DMS 273 (cell line): ENCODE measurements at regions not wholly inside any gene's neighbourhood (a gene's known extent, or its start where the extent isn't known, plus 50 kb on each side); places are given as distances from the start of the nearest gene placed in this dataset.

ENCODE experiments used
- DNase-seq: peaks from one replicate; lab custom pipeline; 2025; ENCODE audit not compliant: unreplicated experiment; lab: John Stamatoyannopoulos, UW

DNA sequence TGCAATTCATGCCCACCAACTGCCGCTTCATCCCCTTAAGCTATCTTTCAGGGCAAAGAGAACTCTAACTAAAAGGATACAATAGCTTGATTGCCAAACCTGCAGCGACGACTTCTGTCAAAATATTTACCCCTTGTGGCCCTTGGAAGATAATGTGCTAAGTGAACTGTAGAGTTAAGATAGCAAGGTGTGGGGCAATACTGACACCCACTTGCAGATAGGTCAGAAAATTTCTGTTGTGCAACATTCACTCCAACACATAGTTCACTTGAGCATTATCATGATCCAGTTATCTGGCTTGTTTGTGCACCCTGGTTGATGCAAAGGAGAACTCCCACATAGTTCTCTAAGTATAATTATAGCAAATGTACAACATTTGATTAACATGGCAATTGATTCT, 55.6 kb downstream of the RHOXF2B start:
- no peak for DNase-seq

DNA sequence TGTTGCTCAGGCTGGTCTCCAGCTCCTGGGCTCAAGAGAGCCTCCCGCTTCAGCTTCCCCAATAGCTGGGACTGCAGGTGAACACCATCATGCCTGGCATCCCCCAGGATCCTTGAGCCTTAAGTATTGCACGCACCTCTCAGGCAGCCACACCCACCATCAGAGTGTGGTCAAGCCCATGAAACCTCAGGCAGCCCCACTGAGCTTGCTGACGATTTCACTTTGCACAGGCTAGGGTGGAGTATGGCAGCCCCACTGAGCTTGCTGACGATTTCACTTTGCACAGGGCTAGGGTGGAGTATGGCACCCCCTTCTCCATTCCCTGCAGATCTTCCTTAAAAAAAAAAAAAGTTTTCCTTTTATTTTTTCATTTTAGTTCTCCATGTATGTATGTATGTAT, 57.2 kb downstream of the RHOXF2B start:
- no peak for DNase-seq

DNA sequence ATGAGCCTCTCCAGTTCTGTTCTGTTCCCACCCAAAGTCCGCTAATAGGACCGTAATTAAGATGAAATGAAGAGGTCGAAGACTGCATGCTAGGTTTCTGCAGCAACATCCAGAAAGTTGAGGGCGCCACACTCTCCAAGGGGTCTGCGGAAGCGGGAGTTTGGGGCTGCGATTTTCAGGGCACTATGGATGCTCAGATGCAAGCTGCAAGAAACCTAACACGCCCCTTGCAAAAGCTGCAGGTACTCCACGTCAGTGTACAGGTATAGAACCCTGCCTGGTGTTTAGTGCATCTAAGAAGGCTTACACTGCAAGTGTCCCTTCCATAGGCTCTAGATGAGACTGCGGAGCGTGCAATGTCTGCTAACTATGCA, 61.4 kb downstream of the RHOXF2B start:
- no peak for DNase-seq

DNA sequence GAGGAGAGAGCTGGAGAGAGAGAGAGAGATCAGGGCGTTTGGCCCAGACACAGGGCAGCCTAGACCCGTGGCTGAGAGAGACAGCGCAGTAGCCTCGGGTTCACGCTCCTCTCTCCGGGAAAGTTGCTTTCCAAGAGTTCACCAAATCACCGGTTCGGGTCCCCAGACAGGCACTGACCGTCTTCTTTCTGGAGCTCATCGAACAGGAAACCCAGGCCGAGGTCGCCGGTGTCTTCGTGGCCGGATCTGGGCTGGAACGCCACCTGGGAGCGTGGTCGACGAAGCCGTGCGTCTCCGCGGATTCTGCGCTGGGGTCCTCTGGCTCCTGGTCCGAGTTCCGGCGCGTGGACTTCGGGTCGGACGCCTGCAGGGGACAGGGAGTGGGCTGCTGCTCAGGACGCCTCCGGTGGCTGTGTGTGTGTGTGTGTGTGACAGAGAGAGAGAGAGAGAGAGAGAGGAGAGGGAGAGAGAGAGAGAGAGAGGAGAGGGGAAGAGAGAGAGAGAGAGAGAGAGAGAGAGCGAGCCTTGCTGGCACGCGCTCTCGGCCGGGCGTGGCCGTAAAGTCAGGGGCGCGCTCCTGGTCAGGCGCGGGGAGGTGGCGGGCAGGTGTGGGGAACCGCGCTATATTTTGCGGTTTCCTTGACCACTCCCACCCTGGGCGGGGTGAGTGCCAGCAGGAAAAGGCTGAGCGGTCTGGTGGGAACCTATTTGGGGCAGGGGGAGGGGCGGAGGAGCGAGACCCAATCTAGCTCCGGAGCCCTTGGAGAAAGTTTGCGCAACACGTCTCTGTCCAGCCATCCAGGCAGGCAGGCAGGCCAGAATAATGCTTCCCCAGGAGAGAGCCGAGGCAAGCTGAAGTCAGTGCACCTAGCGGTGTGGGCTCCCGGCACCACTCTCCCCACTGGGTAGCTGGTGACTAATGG, 62.1 kb downstream of the RHOXF2B start:
- peak; percentile 43 for DNase-seq

DNA sequence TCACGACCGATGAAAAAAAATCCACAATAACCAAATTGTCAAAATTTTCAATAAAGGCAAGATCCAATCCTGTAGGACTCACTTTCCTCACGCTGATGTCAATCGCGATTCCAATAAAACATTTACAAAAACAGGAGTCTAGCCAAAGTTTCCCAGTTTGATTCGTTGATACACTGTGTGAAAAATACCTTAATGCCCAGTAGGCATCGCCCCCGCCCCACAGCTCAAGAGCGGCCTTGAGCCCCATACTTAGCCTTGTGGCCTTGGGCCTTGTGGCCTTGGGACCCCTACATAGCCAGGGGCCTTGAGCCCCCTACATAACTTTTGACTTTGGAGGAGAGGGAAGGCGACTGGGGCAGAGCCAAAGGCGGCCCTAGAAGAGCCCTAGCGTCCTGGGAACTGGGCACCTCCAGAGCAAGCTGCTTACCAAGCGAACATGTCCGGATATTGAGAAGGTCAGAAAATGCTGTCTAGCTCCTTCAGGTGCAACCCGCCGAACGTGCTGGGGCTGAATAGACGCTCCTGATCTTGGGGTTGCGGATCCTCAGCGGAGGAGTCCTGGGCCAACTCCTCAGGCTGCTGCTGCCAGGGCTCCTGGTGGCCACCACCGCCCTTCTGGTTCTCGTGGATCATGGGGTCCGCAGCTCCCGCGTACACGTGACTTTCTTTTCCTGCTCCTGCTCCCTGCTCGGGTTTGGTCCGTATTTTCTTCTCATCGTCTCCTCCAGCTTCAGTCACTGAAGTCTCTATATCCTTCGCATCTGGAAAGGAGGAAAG, 62.9 kb downstream of the RHOXF2B start:
- no peak for DNase-seq

DNA sequence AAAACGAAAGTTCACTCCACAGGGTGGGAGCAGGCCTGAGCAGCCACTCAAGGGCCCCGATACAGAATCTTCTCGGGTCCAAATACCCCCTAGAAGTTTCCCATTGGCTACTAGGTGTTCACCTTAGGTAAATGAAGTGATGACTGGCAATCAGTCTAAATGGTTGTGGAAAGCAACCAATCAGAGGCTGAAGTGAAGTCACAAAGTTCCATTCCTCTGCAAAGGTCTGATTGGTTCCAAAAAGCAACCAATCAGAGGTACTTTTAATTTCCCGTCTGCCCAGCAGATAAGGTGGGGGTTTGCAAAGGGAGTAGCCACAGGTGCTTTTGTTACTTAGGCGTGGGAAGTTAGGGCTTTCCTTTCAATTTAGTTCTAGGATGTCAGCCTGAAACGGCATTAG, 58.2 kb upstream of the NKAP start:
- no peak for DNase-seq

DNA sequence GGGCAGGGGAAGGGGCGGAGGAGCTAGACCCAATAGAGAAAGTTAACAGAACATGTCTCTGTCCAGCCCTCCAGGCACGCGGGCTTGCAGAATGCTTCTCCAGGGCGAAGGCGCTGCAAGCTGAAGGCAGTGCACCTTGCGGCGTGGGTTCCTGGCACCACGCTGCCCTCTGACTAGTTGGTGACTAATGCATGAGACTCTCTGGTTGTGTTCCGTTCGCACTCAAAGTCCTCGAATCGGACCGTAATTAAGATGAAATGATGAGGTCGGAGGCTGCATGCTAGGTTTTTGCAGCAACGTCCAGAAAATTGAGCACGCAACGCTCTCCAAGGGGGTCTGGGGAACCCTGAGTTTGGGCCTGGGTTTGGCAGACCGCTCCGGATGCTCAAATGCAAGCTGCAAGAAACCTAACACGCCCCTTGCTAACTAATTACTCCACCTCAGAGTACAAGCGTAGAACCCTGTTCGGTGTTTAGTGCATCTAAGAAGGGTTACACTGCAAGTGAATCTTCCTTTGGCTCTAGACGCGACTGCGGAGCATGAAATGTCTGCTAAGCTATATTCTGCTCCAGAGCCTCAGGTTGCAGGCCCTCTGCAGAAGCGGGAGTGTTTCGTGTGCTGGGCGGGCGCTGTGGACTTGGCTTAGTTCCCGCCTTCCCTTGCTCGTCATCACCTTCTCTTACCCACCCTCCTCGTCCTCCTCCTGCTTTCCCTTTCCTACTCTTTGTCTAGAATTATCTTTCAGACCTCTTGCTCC, 57.1 kb upstream of the NKAP start:
- no peak for DNase-seq

DNA sequence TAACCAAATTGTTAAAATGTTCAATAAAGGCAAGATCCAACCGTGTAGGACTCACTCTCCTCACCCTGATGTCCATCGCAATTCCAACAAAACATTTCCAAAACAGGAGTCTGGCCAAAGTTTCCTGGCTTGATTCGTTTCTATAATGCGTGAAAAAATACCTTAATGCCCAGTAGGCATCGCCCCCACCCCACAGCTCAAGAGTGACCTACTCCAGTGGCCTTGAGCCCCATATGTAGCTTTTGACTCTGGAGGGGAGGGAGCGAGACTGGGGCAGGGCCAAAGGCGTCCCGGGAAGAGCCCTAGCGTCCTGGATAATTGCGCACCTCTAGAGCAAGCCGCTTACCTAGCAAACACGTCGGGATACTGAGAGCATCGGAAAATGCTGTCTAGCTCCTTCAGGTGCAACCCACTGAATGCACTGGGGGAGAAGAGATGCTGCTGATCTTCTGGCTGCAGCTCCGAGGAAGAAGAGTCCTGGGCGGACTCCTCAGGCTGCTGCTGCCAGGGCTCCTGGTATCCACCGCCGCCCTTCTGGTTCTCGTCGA, 55.6 kb upstream of the NKAP start:
- no peak for DNase-seq

DNA sequence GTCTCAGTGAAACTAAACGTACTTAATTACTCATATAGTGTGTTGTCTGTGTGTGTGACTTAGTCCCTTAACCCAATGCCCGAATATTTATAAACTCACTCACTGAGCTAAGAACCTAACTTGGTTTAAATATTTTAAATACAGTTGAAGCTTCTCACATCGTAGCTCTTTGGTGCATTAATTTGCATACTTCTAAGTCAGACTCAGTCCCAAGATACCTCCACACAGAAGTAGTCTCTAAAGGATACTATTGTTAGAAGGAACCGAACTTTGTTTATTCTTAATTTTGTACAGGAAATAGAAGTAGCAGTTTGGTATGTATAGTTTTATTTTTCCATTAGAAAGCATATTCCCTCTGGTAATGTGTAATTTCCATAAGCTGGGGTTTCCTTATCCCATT, 54.0 kb upstream of the NKAP start:
- no peak for DNase-seq

DNA sequence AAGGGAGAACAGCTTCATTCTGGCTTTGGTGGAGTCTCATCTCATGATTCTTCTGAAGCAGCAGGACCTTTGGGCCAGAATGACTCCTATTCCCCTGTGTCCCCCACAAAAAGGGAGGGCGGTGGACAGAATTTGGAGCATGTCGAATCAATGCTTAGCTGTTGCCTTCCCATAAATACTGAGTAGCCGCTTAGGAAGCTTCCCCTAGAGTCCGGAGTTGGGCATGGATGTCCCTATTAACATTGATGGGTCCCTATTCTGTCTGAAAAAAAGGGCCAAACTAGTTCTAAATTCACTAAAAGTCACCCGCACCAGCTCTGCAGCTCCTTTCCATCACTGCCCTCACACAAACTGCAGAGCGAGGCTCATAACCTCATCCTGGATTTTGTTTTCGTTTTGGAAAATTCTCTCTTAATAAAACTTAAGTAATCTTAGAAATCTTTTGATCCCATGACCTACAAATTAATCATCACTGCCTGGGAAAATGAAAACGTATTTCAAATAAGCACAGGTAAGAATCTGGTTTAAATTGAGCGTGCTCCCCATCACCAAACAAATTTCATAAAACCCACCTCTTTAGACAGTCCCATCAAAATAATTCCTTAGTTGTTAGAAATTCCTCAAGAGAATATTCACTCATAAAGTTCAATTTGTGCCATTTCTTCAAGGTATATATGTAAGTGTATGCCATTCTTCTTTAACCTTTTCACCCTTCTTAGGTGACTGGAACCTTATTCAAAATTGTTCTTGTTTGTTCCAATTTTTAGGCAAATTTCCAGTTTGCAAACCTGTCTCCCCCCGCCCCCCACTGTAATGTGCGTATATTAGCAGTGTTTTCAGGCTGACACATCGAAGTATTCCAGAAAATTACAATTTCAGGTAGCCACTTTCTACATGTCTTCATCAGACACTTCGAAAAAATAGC, 53.3 kb upstream of the NKAP start:
- no peak for DNase-seq

DNA sequence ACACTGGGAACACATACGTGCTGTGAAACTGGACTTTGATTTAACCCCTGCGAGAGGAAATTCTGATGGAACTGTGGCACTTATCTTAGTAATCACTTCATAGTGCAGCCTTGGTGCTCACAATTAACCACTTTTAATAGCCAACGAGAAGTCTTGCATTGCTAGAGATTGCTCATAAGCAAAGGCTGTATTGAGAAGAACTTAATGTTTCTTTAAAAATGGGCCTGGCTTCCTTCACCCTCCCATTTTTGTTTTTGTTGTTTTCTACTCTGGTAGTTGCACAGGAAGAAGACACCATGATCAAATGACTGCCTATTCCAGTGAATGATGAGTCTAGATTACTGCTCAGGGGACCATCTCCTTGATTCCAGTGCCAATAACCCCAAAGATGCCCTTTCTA, 52.5 kb upstream of the NKAP start:
- no peak for DNase-seq
